ENCODE measurements at regions not wholly inside any gene's neighbourhood (a gene's known extent, or its start where the extent isn't known, plus 50 kb on each side); places are given as distances from the start of the nearest gene placed in this dataset.

DNA sequence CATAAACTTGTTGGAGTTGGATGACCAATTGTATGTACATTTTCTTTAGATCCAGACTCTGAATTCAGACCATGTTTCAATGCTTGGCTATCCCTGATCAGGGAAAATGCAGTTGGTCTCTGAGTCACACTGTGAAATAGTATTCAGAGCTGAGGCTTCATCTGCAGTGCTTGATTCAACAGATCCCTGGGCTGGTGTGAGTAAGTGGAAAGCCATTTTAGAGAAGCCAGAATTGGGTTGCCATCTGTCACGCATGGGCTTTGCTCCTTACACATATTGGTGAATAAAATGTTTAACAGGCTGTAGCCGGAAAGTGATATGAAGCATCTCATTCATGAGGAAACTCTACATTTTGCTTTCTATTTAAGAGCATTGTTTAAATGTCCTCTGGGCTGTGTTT, 50.0 kb upstream of the ACYP2 start:
- DNase-seq (ENCODE audit: extremely low spot score): no peak
- POLR2A ChIA-PET: no interaction called here
- CTCF ChIA-PET: no interaction called here

GRCh38 chr2:54063967-54064535, 51.4 kb upstream of the ACYP2 start:
- no peak for TF ChIP-seq CTCF (IDR thresholded peaks at IDR 0.05; ENCODE audit: control extremely low read depth, extremely low read depth, low read depth, missing control alignments)
- ChIA-PET CTCF (interaction anchor here (1.0 kb wide), 1 partner anchor 11 kb away, joined by 3 read pairs; no protein-coding TSS in a partner anchor), POLR2A (no interaction called here)
- no peak for DNase-seq (ENCODE audit: extremely low spot score)

More for the DNA sequence above, 50.0 kb upstream of the ACYP2 start:
- TF ChIP-seq CTCF (IDR thresholded peaks at IDR 0.05; ENCODE audit: control extremely low read depth, extremely low read depth, low read depth, missing control alignments): no peak

DNA sequence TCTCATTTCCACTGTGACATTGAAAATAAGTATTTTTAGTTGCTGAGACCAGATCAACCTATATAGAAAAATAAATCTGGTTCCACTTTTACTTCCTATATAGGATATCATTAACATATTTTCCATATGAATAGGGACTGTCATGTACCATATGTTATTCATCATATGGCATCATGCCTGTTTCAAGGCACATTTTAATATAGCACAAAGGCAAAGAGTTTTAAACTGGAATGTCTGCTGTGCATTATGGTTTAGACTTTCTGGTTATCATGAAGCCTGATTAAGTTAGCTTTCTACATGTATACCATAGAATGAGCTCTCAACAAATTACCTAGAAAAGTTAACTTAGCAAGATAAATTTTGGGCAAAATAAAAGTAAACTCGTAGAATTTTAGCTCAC, 53.0 kb upstream of the ACYP2 start:
- TF ChIP-seq CTCF (IDR thresholded peaks at IDR 0.05; ENCODE audit: control extremely low read depth, extremely low read depth, low read depth, missing control alignments): no peak
- POLR2A ChIA-PET: no interaction called here
- CTCF ChIA-PET: interaction anchor here (1.1 kb wide), 1 partner anchor 8 kb away, joined by 3 read pairs; no protein-coding TSS in a partner anchor
- DNase-seq (ENCODE audit: extremely low spot score): no peak

DNA sequence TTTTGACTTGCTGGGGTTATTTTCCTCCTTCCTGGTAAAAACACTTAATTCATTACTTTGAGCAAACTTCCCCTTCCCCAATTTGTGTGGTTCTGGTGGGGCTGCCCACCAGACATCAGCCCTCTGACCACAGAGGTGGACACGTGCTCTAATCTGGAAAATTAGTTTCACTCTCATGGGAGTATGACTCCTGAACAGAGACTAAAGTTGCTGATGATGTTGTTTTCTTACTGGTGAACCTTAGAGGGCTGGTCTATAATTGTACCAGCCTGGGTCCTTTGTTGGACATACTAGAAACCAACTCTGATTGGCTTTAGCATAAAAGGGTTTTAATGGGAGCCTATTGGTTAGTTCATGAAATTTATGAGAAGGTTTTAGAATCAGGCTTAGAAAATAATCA, 54.1 kb upstream of the ACYP2 start:
- TF ChIP-seq CTCF (IDR thresholded peaks at IDR 0.05; ENCODE audit: control extremely low read depth, extremely low read depth, low read depth, missing control alignments): no peak
- DNase-seq (ENCODE audit: extremely low spot score): no peak
- ChIA-PET POLR2A (no interaction called here), CTCF (no interaction called here)

DNA sequence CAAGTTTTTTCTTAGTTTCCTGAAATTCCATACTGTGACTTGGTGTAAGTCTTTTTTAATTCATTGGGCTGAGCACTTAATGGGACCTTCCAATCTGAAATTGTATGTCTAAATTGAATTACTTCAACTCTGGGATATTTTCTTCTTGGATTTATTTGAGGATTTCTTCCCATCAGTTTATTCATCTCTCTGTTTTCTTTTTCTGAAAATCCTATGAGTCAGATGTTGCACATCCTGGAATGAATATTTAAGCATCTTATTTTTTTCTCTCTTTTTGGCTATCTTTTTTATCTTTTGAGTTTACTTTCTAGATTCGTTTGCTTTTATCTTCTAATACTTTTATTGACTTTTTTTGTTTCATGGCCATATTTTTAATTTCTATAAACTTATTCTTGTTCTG, 55.4 kb upstream of the ACYP2 start:
- no peak for DNase-seq (ENCODE audit: extremely low spot score)
- no peak for TF ChIP-seq CTCF (IDR thresholded peaks at IDR 0.05; ENCODE audit: control extremely low read depth, extremely low read depth, low read depth, missing control alignments)
- POLR2A ChIA-PET: no interaction called here
- CTCF ChIA-PET: no interaction called here

DNA sequence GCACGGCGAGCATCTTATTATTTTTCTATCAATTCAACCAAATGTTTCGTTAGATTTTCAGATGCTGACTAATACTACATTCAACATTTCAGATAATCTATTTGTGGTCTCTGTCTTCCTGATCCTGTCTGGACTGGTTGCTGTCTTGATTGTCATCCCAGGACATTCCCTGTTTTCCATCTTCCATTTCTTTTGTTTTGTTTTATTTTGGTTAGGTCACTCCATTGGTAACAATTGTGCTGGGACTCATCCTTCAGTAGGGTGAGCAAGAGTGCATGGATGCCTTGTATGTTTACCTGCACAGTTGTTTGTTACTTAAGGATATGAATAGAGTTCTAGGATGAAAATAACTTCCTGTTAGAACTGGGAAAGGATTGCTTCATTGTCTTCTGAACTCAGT, 55.9 kb upstream of the ACYP2 start:
- TF ChIP-seq CTCF (IDR thresholded peaks at IDR 0.05; ENCODE audit: control extremely low read depth, extremely low read depth, low read depth, missing control alignments): no peak
- POLR2A ChIA-PET: no interaction called here
- CTCF ChIA-PET: no interaction called here
- no peak for DNase-seq (ENCODE audit: extremely low spot score)

- TF ChIP-seq CTCF (IDR thresholded peaks at IDR 0.05; ENCODE audit: control extremely low read depth, extremely low read depth, low read depth, missing control alignments): no peak
- DNase-seq (ENCODE audit: extremely low spot score): no peak
- ChIA-PET POLR2A (no interaction called here), CTCF (no interaction called here)
Observed at GRCh38 chr2:54058449-54058848, 57.0 kb upstream of the ACYP2 start.

Data from GM10248 (cell line).